ENCODE measurements at regions not wholly inside any gene's neighbourhood (a gene's known extent, or its start where the extent isn't known, plus 50 kb on each side); places are given as distances from the start of the nearest gene placed in this dataset.

DNA sequence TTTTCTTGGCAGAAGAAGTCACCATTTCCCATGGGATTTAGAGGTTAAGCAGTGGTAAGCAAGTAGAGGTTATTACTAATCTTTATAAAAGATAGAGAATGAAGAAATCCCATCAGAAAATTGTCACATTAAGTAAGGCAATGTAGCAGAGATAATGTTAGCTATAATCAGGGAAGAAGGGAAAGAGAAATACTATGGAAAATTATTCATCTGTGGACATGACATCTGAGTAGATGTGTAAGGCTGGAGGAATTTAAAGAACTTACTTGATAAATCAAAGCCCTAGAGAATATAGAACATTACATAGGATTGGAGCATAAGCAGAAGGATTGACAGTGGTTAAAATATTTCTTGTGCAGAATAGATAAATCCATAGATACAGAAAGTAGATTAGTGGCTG is 553.1 kb upstream of the CBLB start:
- Histone ChIP-seq H3K9me3 (no peaks in the 10 kb centered on the region), H3K4me3 (ENCODE audit: low read depth in 1 of 2, low read length in 1 of 2) (no peak overlapping the region), H3K27me3 (no peaks in the 10 kb centered on the region), H3K36me3 (no peaks in the 10 kb centered on the region), H3K27ac (no peak overlapping the region), H3K4me1 (ENCODE audit: control insufficient read depth in 1 of 2, insufficient read depth in 1 of 2, low read depth in 1 of 2, low read length in 1 of 2) (no peaks in the 10 kb centered on the region)
- TF ChIP-seq, protein P1, sequence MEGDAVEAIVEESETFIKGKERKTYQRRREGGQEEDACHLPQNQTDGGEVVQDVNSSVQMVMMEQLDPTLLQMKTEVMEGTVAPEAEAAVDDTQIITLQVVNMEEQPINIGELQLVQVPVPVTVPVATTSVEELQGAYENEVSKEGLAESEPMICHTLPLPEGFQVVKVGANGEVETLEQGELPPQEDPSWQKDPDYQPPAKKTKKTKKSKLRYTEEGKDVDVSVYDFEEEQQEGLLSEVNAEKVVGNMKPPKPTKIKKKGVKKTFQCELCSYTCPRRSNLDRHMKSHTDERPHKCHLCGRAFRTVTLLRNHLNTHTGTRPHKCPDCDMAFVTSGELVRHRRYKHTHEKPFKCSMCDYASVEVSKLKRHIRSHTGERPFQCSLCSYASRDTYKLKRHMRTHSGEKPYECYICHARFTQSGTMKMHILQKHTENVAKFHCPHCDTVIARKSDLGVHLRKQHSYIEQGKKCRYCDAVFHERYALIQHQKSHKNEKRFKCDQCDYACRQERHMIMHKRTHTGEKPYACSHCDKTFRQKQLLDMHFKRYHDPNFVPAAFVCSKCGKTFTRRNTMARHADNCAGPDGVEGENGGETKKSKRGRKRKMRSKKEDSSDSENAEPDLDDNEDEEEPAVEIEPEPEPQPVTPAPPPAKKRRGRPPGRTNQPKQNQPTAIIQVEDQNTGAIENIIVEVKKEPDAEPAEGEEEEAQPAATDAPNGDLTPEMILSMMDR (IDR thresholded peaks at IDR 0.05), result no peak

DNA sequence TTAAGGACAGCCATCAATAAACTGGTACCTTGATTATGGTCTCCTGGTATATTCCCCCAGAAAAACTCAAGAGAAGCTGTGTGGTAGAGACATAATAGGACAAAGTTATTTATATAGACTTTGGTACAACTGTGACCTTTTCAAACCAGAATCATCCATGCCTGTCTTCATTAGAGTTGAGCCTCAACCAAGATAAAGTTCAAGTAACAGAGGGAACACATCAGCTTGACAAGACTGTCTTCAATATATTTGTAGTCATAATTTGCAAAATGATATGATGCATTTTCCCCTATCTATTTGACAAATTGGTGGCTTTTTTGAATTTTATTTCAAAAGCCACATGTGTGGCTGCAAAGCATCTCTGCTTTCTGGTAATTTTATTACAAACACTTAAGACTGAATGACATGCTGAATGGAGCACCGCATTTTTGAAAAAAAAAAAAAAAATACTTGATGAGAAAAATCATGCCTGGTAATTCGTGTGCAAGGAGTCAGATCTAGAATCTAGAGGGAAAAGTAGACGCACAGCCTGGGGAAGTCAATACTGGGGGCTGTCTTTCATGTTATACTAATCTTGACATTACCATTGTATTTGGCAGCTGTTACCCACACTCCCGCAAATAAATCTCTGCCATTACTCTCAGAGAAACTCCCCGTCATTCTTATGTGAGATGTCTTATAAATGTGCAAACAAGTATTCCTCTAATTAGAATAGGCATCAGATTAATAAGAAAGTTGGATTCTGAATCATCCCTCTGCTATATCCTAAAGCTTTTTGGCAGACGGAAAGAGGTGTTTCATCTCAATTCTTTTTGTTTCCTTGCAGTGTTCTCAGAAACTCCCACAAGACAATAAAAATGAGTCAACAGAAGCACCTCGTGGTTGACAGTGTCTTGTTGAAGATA is 554.8 kb upstream of the CBLB start:
- TF ChIP-seq, protein P1 (IDR thresholded peaks at IDR 0.05), result no peak
- no peaks in the 10 kb centered on the region for H3K36me3 ChIP-seq
- no peaks in the 10 kb centered on the region for H3K27me3 ChIP-seq
- no peak overlapping the region for H3K27ac ChIP-seq
- H3K4me1 ChIP-seq (ENCODE audit: control insufficient read depth in 1 of 2, insufficient read depth in 1 of 2, low read depth in 1 of 2, low read length in 1 of 2), result no peaks in the 10 kb centered on the region
- H3K4me3 ChIP-seq (ENCODE audit: low read depth in 1 of 2, low read length in 1 of 2), result no peak overlapping the region
- H3K9me3 ChIP-seq, result no peaks in the 10 kb centered on the region

DNA sequence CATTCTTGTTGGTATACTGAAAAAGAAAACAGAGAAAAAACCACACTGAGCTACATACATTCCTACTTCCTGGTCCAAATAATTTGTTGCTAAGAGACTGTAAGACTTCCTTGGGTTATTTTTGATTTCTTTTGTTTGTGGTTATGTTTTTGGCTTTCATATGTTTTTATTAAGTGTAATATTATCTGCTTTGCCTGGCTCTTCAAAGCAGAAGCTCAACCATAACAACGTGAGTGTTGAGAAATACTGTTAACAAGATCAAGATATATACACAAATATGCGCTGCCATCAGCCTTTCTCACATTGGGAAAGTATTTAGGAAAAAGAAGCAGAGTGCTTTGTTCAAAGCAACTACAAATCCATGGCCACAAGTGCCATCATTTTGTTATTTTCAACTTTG is 556.2 kb upstream of the CBLB start:
- Histone ChIP-seq H3K9me3 (no peaks in the 10 kb centered on the region), H3K36me3 (no peaks in the 10 kb centered on the region), H3K4me3 (ENCODE audit: low read depth in 1 of 2, low read length in 1 of 2) (no peak overlapping the region), H3K27ac (no peak overlapping the region), H3K27me3 (no peaks in the 10 kb centered on the region), H3K4me1 (ENCODE audit: control insufficient read depth in 1 of 2, insufficient read depth in 1 of 2, low read depth in 1 of 2, low read length in 1 of 2) (no peaks in the 10 kb centered on the region)
- TF ChIP-seq, protein P1 (IDR thresholded peaks at IDR 0.05), result no peak

GRCh38 chr3:106425916-106426315 is 557.1 kb upstream of the CBLB start:
- no peaks in the 10 kb centered on the region for H3K27me3 ChIP-seq
- no peaks in the 10 kb centered on the region for H3K4me1 ChIP-seq (ENCODE audit: control insufficient read depth in 1 of 2, insufficient read depth in 1 of 2, low read depth in 1 of 2, low read length in 1 of 2)
- TF ChIP-seq, protein P1 (IDR thresholded peaks at IDR 0.05), result no peak
- no peaks in the 10 kb centered on the region for H3K36me3 ChIP-seq
- no peak overlapping the region for H3K4me3 ChIP-seq (ENCODE audit: low read depth in 1 of 2, low read length in 1 of 2)
- H3K9me3 ChIP-seq, result no peaks in the 10 kb centered on the region
- no peak overlapping the region for H3K27ac ChIP-seq

DNA sequence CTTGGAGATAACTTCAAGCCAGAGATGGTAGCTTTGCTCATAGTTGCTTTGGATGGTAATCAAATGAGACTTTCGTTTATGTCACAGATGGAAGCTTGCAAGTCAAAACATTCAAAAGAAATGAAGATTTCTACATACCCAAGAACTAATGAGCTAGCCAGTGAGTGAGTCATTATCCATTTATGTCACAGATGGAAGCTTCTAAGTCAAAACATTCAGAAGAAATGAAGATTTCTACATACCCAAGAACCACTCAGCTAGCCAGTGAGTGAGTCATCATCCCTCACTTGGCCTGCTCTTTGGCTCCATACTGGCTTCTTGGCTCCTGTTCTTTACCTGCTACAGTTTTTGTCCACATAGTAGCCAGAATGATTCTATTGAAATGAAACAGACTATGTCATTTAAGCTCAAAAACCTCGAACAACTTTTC is 559.8 kb upstream of the CBLB start:
- no peaks in the 10 kb centered on the region for H3K9me3 ChIP-seq
- H3K4me3 ChIP-seq (ENCODE audit: low read depth in 1 of 2, low read length in 1 of 2), result no peak overlapping the region
- no peaks in the 10 kb centered on the region for H3K36me3 ChIP-seq
- no peaks in the 10 kb centered on the region for H3K4me1 ChIP-seq (ENCODE audit: control insufficient read depth in 1 of 2, insufficient read depth in 1 of 2, low read depth in 1 of 2, low read length in 1 of 2)
- no peaks in the 10 kb centered on the region for H3K27me3 ChIP-seq
- no peak overlapping the region for H3K27ac ChIP-seq
- TF ChIP-seq, protein P1 (IDR thresholded peaks at IDR 0.05), result no peak

Measured in neutrophil (primary cell).